ENCODE measurements at regions not wholly inside any gene's neighbourhood (a gene's known extent, or its start where the extent isn't known, plus 50 kb on each side); places are given as distances from the start of the nearest gene placed in this dataset.

- TF ChIP-seq ZBTB21 (CRISPR knock-in tag; IDR thresholded peaks at IDR 0.05; ENCODE audit: borderline replicate concordance): no peak
- no peak for TF ChIP-seq EMX1 (CRISPR knock-in tag; IDR thresholded peaks at IDR 0.05)
- TF ChIP-seq ZNF138 (CRISPR knock-in tag; conservative IDR thresholded peaks at IDR 0.05): no peak
- no peak for TF ChIP-seq SOX15 (CRISPR knock-in tag; IDR thresholded peaks at IDR 0.05)
- TF ChIP-seq GTF2I (CRISPR knock-in tag; conservative IDR thresholded peaks at IDR 0.05): no peak
- TF ChIP-seq NFE2L1 (CRISPR knock-in tag; IDR thresholded peaks at IDR 0.05): no peak
Measured at GRCh38 chr19:27722625-27723024, 1490.3 kb downstream of the UQCRFS1 start (continued).

- no peak overlapping the region for H3K4me3 Mint-ChIP-seq
- peaks cover 30% of the 10 kb centered on the region for H3K27me3 Mint-ChIP-seq (ENCODE audit: low read depth)
- no peak for ATAC-seq
- ChIA-PET CTCF (no interaction called here), POLR2A (no interaction called here)
- DNase-seq (ENCODE audit: low spot score): no peak
- no peaks in the 10 kb centered on the region for H3K4me1 Mint-ChIP-seq
- peaks cover 90% of the 10 kb centered on the region for H3K36me3 Mint-ChIP-seq
- H3K9me3 Mint-ChIP-seq: peaks cover 91% of the 10 kb centered on the region
- no peak overlapping the region for H3K27ac Mint-ChIP-seq
- no peak for TF ChIP-seq GABPB1 (CRISPR knock-in tag; IDR thresholded peaks at IDR 0.05)
- no peak for TF ChIP-seq MLX (CRISPR knock-in tag; IDR thresholded peaks at IDR 0.05)
Measured at GRCh38 chr19:27720155-27720554, 1492.8 kb downstream of the UQCRFS1 start.

GRCh38 chr19:27719034-27719433, 1493.9 kb downstream of the UQCRFS1 start:
- POLR2A ChIA-PET: no interaction called here
- H3K9me3 Mint-ChIP-seq: peaks cover 96% of the 10 kb centered on the region

More at GRCh38 chr19:27719034-27719433, 1493.9 kb downstream of the UQCRFS1 start:
- Mint-ChIP-seq H3K27me3 (ENCODE audit: low read depth) (peaks cover 35% of the 10 kb centered on the region), H3K36me3 (peaks cover 90% of the 10 kb centered on the region), H3K27ac (no peak overlapping the region), H3K4me1 (no peaks in the 10 kb centered on the region), H3K4me3 (no peak overlapping the region)
- no peak for ATAC-seq
- no peak for TF ChIP-seq TEAD1 (CRISPR knock-in tag; IDR thresholded peaks at IDR 0.05)
- TF ChIP-seq CBFB (CRISPR knock-in tag; IDR thresholded peaks at IDR 0.05; ENCODE audit: low read depth): no peak
- no peak for TF ChIP-seq ZNF396 (CRISPR knock-in tag; IDR thresholded peaks at IDR 0.05; ENCODE audit: borderline replicate concordance)
- TF ChIP-seq NFYB (CRISPR knock-in tag; conservative IDR thresholded peaks at IDR 0.05; ENCODE audit: low read depth): no peak
- TF ChIP-seq ATF2 (CRISPR knock-in tag; IDR thresholded peaks at IDR 0.05; ENCODE audit: borderline replicate concordance, low read depth): no peak
- no peak for TF ChIP-seq ZNF263 (CRISPR knock-in tag; IDR thresholded peaks at IDR 0.05; ENCODE audit: low read depth)
- no peak for TF ChIP-seq ZNF423 (CRISPR knock-in tag; IDR thresholded peaks at IDR 0.05)
- TF ChIP-seq USF1 (CRISPR knock-in tag; IDR thresholded peaks at IDR 0.05): no peak
- TF ChIP-seq NR3C1 (CRISPR knock-in tag; conservative IDR thresholded peaks at IDR 0.05; ENCODE audit: low read depth): no peak
- no peak for TF ChIP-seq ZNF425 (CRISPR knock-in tag; conservative IDR thresholded peaks at IDR 0.05)
- TF ChIP-seq EMX1 (CRISPR knock-in tag; IDR thresholded peaks at IDR 0.05): no peak
- TF ChIP-seq ZNF671 (CRISPR knock-in tag; IDR thresholded peaks at IDR 0.05): no peak
- no peak for TF ChIP-seq GABPB1 (CRISPR knock-in tag; IDR thresholded peaks at IDR 0.05)
- TF ChIP-seq RELA (CRISPR knock-in tag; IDR thresholded peaks at IDR 0.05; ENCODE audit: borderline replicate concordance): no peak
- TF ChIP-seq PREB (CRISPR knock-in tag; IDR thresholded peaks at IDR 0.05; ENCODE audit: borderline replicate concordance): no peak
- TF ChIP-seq TCF7 (CRISPR knock-in tag; IDR thresholded peaks at IDR 0.05; ENCODE audit: low read depth): no peak
- TF ChIP-seq MLX (CRISPR knock-in tag; IDR thresholded peaks at IDR 0.05): no peak
- no peak for TF ChIP-seq ATF3 (CRISPR knock-in tag; conservative IDR thresholded peaks at IDR 0.05)
- no peak for TF ChIP-seq PRRX2 (CRISPR knock-in tag; IDR thresholded peaks at IDR 0.05)
- no peak for TF ChIP-seq ZNF121 (CRISPR knock-in tag; IDR thresholded peaks at IDR 0.05)
- CTCF ChIA-PET: no interaction called here
- DNase-seq (ENCODE audit: low spot score): no peak

Data from WTC11 (cell line).